ENCODE measurements at regions not wholly inside any gene's neighbourhood (a gene's known extent, or its start where the extent isn't known, plus 50 kb on each side); places are given as distances from the start of the nearest gene placed in this dataset.

DNA sequence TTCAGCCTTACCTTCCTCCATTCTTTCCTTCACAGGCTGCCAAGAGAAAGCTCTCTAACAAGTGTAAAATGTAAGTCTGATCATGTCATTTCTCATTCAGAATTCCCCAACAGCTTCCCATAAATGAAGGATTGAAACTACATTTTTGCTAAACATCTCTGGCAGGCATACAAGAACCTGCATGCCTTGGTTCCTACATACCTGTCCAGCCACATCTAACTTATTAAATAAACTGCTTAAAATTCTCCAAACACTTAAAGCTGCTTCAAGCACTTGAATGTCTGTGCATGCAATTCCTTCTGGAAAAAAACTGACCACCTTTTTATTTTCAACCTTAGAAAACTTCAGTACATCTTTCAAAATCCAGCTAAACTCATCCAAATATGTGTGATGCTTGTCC lies 84.4 kb upstream of the DCN start:
- H4K20me1 ChIP-seq (ENCODE audit: insufficient read depth, low read length), result no peaks in the 10 kb centered on the region
- DNase-seq (ENCODE audit: low spot score), result no peak
- intact Hi-C loops (cut with micrococcal nuclease; ENCODE audit: unreplicated experiment), result no loop called here
- POLR2A ChIA-PET, result interaction anchor here (0.5 to 0.7 kb wide), 2 partner anchors 23 to 47 kb away, joined by 3 to 4 read pairs; no protein-coding TSS in a partner anchor
- no TSS peak for BruUV-seq (replicated peaks)
- H2AFZ ChIP-seq (ENCODE audit: low read length), result no peak overlapping the region
- no peak overlapping the region for H3K4me2 ChIP-seq (ENCODE audit: low read length)
- H3K36me3 ChIP-seq (ENCODE audit: insufficient read depth, low read length), result no peaks in the 10 kb centered on the region
- CTCF ChIA-PET (ENCODE audit: unreplicated experiment), result no interaction called here
- no peak for TF ChIP-seq EZH2phosphoT487 (IDR thresholded peaks at IDR 0.05; ENCODE audit: borderline replicate concordance, low read depth, low read length)
- TF ChIP-seq, protein P1, sequence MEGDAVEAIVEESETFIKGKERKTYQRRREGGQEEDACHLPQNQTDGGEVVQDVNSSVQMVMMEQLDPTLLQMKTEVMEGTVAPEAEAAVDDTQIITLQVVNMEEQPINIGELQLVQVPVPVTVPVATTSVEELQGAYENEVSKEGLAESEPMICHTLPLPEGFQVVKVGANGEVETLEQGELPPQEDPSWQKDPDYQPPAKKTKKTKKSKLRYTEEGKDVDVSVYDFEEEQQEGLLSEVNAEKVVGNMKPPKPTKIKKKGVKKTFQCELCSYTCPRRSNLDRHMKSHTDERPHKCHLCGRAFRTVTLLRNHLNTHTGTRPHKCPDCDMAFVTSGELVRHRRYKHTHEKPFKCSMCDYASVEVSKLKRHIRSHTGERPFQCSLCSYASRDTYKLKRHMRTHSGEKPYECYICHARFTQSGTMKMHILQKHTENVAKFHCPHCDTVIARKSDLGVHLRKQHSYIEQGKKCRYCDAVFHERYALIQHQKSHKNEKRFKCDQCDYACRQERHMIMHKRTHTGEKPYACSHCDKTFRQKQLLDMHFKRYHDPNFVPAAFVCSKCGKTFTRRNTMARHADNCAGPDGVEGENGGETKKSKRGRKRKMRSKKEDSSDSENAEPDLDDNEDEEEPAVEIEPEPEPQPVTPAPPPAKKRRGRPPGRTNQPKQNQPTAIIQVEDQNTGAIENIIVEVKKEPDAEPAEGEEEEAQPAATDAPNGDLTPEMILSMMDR (conservative IDR thresholded peaks at IDR 0.05; ENCODE audit: low read length), result no peak
- H3K4me1 ChIP-seq (ENCODE audit: insufficient read depth, low read length, poor library complexity, severe bottlenecking), result no peaks in the 10 kb centered on the region
- no peaks in the 10 kb centered on the region for H3K79me2 ChIP-seq (ENCODE audit: insufficient read depth, low read depth, low read length)
- H3K27ac ChIP-seq (ENCODE audit: low read depth, low read length, poor library complexity, severe bottlenecking), result no peak overlapping the region
- no peaks in the 10 kb centered on the region for H3K9me3 ChIP-seq (ENCODE audit: low read length)
- no peaks in the 10 kb centered on the region for H3K9me2 ChIP-seq (ENCODE audit: insufficient read depth, low read length)
- no peak overlapping the region for H3K4me3 ChIP-seq (ENCODE audit: low read depth, low read length, poor library complexity, severe bottlenecking)

DNA sequence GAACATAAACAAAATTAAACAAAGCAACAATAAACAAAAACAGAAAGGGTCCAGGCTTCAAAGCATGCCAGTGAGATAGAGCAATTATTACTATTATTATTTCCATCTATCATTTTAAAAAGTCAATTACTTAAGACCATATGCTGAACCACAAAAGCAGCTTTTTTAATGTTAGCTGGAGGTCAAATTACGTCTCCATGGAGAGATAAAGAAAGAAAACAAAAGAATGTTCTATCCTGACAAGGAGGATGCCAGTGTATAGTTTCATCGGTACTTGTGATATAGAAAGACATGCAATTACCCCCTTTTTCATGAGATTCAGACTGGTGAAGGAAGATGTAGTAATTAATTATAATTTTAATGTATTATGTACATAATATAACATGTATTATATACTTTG lies 81.6 kb upstream of the DCN start:
- Histone ChIP-seq H3K4me2 (ENCODE audit: low read length) (no peak overlapping the region), H3K36me3 (ENCODE audit: insufficient read depth, low read length) (no peaks in the 10 kb centered on the region), H2AFZ (ENCODE audit: low read length) (no peak overlapping the region), H3K79me2 (ENCODE audit: insufficient read depth, low read depth, low read length) (no peaks in the 10 kb centered on the region), H3K9me2 (ENCODE audit: insufficient read depth, low read length) (no peaks in the 10 kb centered on the region), H3K9me3 (ENCODE audit: low read length) (no peaks in the 10 kb centered on the region), H4K20me1 (ENCODE audit: insufficient read depth, low read length) (no peaks in the 10 kb centered on the region), H3K27ac (ENCODE audit: low read depth, low read length, poor library complexity, severe bottlenecking) (no peak overlapping the region), H3K4me1 (ENCODE audit: insufficient read depth, low read length, poor library complexity, severe bottlenecking) (no peaks in the 10 kb centered on the region), H3K4me3 (ENCODE audit: low read depth, low read length, poor library complexity, severe bottlenecking) (no peak overlapping the region)
- DNase-seq (ENCODE audit: low spot score), result no peak
- TF ChIP-seq, protein P1 (conservative IDR thresholded peaks at IDR 0.05; ENCODE audit: low read length), result no peak
- CTCF ChIA-PET (ENCODE audit: unreplicated experiment), result no interaction called here
- intact Hi-C loops (cut with micrococcal nuclease; ENCODE audit: unreplicated experiment), result no loop called here
- BruUV-seq (replicated peaks), result no TSS peak
- POLR2A ChIA-PET, result no interaction called here

DNA sequence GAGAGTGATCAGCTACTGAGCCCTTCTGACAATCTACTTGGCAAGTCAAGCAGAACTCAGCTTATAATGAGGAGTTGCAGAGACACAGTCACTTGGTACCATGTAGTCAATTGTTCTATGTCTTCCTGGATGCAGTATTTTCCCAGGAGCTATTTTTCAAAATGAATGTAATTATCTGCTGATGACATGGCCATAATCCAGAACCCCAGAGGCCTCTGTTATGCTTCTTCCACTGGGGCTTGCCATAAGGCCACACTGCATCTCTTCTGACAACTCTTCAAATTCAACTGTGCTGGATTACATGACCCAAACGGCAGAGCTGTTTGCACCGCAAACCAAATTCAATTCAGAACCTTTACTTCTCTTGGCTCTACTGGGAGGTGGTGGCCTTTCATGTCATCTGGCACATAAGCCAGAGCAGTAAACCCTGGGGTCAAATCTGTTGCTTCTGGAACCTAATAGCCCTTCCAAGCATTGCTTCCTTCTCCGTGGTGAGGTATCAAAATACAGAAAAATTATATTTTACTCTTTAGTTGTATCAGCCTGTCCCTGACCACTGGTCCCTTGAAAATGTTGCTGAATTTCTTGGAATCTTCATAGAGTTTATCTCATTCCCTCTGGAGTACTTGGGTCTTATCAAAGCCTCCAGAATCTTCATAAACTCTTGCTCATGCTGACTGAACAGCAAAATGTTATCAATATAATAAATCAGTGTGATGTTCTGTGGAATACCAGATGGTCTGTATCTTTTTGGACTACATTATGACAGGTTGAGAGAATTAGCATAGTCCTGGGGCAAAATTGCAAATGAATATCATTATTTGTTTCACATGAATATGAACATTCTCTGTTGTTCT lies 79.4 kb upstream of the DCN start:
- Histone ChIP-seq H3K9me2 (ENCODE audit: insufficient read depth, low read length) (no peaks in the 10 kb centered on the region), H3K79me2 (ENCODE audit: insufficient read depth, low read depth, low read length) (no peaks in the 10 kb centered on the region), H4K20me1 (ENCODE audit: insufficient read depth, low read length) (no peaks in the 10 kb centered on the region), H3K27ac (ENCODE audit: low read depth, low read length, poor library complexity, severe bottlenecking) (no peak overlapping the region), H2AFZ (ENCODE audit: low read length) (no peak overlapping the region), H3K4me1 (ENCODE audit: insufficient read depth, low read length, poor library complexity, severe bottlenecking) (no peaks in the 10 kb centered on the region), H3K4me3 (ENCODE audit: low read depth, low read length, poor library complexity, severe bottlenecking) (no peak overlapping the region), H3K9me3 (ENCODE audit: low read length) (no peaks in the 10 kb centered on the region), H3K36me3 (ENCODE audit: insufficient read depth, low read length) (no peaks in the 10 kb centered on the region), H3K4me2 (ENCODE audit: low read length) (no peak overlapping the region)
- DNase-seq (ENCODE audit: low spot score), result no peak
- intact Hi-C loops (cut with micrococcal nuclease; ENCODE audit: unreplicated experiment), result no loop called here
- ChIA-PET CTCF (ENCODE audit: unreplicated experiment) (no interaction called here), POLR2A (no interaction called here)
- TF ChIP-seq EZH2phosphoT487 (IDR thresholded peaks at IDR 0.05; ENCODE audit: borderline replicate concordance, low read depth, low read length), result no peak
- TF ChIP-seq, protein P1 (conservative IDR thresholded peaks at IDR 0.05; ENCODE audit: low read length), result no peak
- no TSS peak for BruUV-seq (replicated peaks)
